PC-9 (cell line): ENCODE measurements at regions not wholly inside any gene's neighbourhood (a gene's known extent, or its start where the extent isn't known, plus 50 kb on each side); places are given as distances from the start of the nearest gene placed in this dataset.

ENCODE experiments used
- BruUV-seq: library from RNA; stranded (reverse); fragments of 400-500 nt; replicated peaks from 2 replicates; lab custom pipeline; 2021; lab: Mats Ljungman, UMichigan
- CTCF ChIA-PET: fragments of 300-600 bp; sonication (Branson Sonifier 250); formaldehyde crosslinking; loops from one replicate; lab custom pipeline; 2022; ENCODE audit warnings: antibody characterized with exemption; lab: Charles Lee
- POLR2A ChIA-PET: fragments of 300-600 bp; sonication (Branson Sonifier 250); formaldehyde crosslinking; loops from one replicate; lab custom pipeline; 2022; ENCODE audit warnings: antibody characterized with exemption; ENCODE audit not compliant: unreplicated experiment; lab: Charles Lee
- DNase-seq, 2 experiments: peaks; one replicate each; pipeline versions ENCODE4 v3.0.0 to v3.0.0-alpha.2; 2015 to 2022; ENCODE audit warnings: mixed read lengths in 1 of 2
- H2AFZ ChIP-seq: fragments of 200-600 bp; sonication (generic); 2 replicates; pipeline ENCODE4 v1.8.1; 2017; ENCODE audit warnings: antibody characterized with exemption
- H3F3A ChIP-seq: fragments of 200-600 bp; sonication (generic); 2 replicates; pipeline ENCODE4 v1.8.1; 2017; ENCODE audit warnings: antibody characterized with exemption, mild to moderate bottlenecking, low read depth; ENCODE audit not compliant: insufficient read depth
- H3K27ac ChIP-seq: fragments of 200-600 bp; sonication (generic); 2 replicates; pipeline ENCODE4 v1.6.1; 2016; ENCODE audit warnings: mixed run types
- H3K27me3 ChIP-seq: fragments of 200-600 bp; sonication (generic); 2 replicates; pipeline ENCODE4 v1.6.1; 2016; ENCODE audit warnings: low read depth, mixed run types; ENCODE audit not compliant: insufficient read depth
- H3K36me3 ChIP-seq: fragments of 200-600 bp; sonication (generic); 2 replicates; pipeline ENCODE4 v1.6.1; 2016; ENCODE audit warnings: low read depth, mixed run types
- H3K4me1 ChIP-seq: fragments of 200-600 bp; sonication (generic); replicated peaks from 2 replicates; pipeline ENCODE4 v1.6.1; 2016; ENCODE audit warnings: mixed run types; ENCODE audit not compliant: insufficient read depth
- H3K4me2 ChIP-seq: fragments of 200-600 bp; sonication (generic); 2 replicates; pipeline ENCODE4 v1.6.1; 2017; ENCODE audit warnings: mixed run types
- H3K4me3 ChIP-seq: fragments of 200-600 bp; sonication (generic); 2 replicates; pipeline ENCODE4 v1.6.1; 2016; ENCODE audit warnings: mixed run types
- H3K79me2 ChIP-seq: fragments of 200-600 bp; sonication (generic); 2 replicates; pipeline ENCODE4 v1.6.1; 2017; ENCODE audit warnings: low read depth, mixed run types
- H3K9me2 ChIP-seq: fragments of 200-600 bp; sonication (generic); 2 replicates; pipeline ENCODE4 v1.8.1; 2017; ENCODE audit warnings: mild to moderate bottlenecking; ENCODE audit not compliant: insufficient read depth
- H3K9me3 ChIP-seq: fragments of 200-600 bp; sonication (generic); 2 replicates; pipeline ENCODE4 v1.8.1; 2016; ENCODE audit warnings: low read depth; ENCODE audit not compliant: insufficient read depth
- H4K20me1 ChIP-seq: fragments of 200-600 bp; sonication (generic); 2 replicates; pipeline ENCODE4 v1.8.1; 2017; ENCODE audit not compliant: insufficient read depth
- EZH2 ChIP-seq: fragments of 200-600 bp; sonication (generic); IDR thresholded peaks from 2 replicates; pipeline ENCODE4 v1.8.0; 2017; ENCODE audit warnings: antibody characterized with exemption, low read depth
- intact Hi-C: fragments of 100-400 bp; cut with micrococcal nuclease; formaldehyde crosslinking; loops from one replicate; pipeline ENCODE4 v1.10.0; 2022; ENCODE audit not compliant: unreplicated experiment
- TF ChIP-seq, protein P1 (sequence below): fragments of 200-600 bp; sonication (generic); conservative IDR thresholded peaks from 2 replicates; pipeline ENCODE4 v1.6.1; 2017; ENCODE audit warnings: mixed run types, antibody characterized with exemption, mild to moderate bottlenecking, moderate library complexity

GRCh38 chr12:130076126-130076525 is 86.1 kb upstream of the FZD10 start:
- DNase-seq = no peak
- ChIA-PET POLR2A (no interaction called here), CTCF (no interaction called here)
- H4K20me1 ChIP-seq = no peaks in the 10 kb centered on the region
- H3K36me3 ChIP-seq = no peaks in the 10 kb centered on the region
- H3K9me3 ChIP-seq = no peaks in the 10 kb centered on the region
- no peaks in the 10 kb centered on the region for H3F3A ChIP-seq
- H3K27ac ChIP-seq = no peak overlapping the region
- TF ChIP-seq, protein P1, sequence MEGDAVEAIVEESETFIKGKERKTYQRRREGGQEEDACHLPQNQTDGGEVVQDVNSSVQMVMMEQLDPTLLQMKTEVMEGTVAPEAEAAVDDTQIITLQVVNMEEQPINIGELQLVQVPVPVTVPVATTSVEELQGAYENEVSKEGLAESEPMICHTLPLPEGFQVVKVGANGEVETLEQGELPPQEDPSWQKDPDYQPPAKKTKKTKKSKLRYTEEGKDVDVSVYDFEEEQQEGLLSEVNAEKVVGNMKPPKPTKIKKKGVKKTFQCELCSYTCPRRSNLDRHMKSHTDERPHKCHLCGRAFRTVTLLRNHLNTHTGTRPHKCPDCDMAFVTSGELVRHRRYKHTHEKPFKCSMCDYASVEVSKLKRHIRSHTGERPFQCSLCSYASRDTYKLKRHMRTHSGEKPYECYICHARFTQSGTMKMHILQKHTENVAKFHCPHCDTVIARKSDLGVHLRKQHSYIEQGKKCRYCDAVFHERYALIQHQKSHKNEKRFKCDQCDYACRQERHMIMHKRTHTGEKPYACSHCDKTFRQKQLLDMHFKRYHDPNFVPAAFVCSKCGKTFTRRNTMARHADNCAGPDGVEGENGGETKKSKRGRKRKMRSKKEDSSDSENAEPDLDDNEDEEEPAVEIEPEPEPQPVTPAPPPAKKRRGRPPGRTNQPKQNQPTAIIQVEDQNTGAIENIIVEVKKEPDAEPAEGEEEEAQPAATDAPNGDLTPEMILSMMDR = no peak
- TF ChIP-seq EZH2 = no peak
- H3K4me1 ChIP-seq = no peaks in the 10 kb centered on the region
- H3K4me3 ChIP-seq = no peak overlapping the region
- no TSS peak for BruUV-seq
- no peak overlapping the region for H3K4me2 ChIP-seq
- peaks cover 22% of the 10 kb centered on the region for H3K27me3 ChIP-seq
- no peaks in the 10 kb centered on the region for H3K79me2 ChIP-seq
- no peak overlapping the region for H2AFZ ChIP-seq
- no peaks in the 10 kb centered on the region; the same call in 1 of the 2 replicates for H3K9me2 ChIP-seq
- intact Hi-C loops = no loop called here

GRCh38 chr12:130076752-130077151 is 85.5 kb upstream of the FZD10 start:
- no peak overlapping the region for H3K4me2 ChIP-seq
- ChIA-PET POLR2A (no interaction called here), CTCF (no interaction called here)
- H3K36me3 ChIP-seq = no peaks in the 10 kb centered on the region
- no peak overlapping the region for H3K4me3 ChIP-seq
- no peaks in the 10 kb centered on the region for H3F3A ChIP-seq
- no peak for TF ChIP-seq EZH2
- TF ChIP-seq, protein P1 = no peak
- H3K79me2 ChIP-seq = no peaks in the 10 kb centered on the region
- H3K27me3 ChIP-seq = peaks cover 27% of the 10 kb centered on the region
- intact Hi-C loops = no loop called here
- no peak overlapping the region for H2AFZ ChIP-seq
- H3K9me2 ChIP-seq = no peaks in the 10 kb centered on the region; the same call in 1 of the 2 replicates
- no peaks in the 10 kb centered on the region for H4K20me1 ChIP-seq
- BruUV-seq = no TSS peak
- H3K27ac ChIP-seq = no peak overlapping the region
- no peaks in the 10 kb centered on the region for H3K9me3 ChIP-seq
- DNase-seq = no peak
- no peaks in the 10 kb centered on the region for H3K4me1 ChIP-seq

DNA sequence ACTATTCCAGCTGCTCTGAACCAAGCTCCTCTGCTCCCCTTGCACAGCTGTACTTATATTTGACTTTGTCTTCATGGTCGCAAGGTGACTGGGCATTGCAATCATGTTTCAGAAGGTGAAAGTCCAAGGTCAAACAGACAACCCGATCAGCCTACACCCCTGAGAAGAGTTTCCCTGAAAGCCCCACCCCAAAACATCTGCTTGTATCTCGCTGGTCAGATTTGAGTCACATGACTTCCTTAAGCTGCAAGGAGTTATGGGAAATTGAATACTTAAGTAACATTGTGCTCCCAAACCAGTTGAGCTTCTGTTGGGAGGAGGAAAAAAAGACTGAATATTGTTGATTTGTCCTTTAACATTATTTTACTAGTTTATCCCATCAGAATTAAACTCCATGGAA is 83.4 kb upstream of the FZD10 start:
- TF ChIP-seq, protein P1 = no peak
- TF ChIP-seq EZH2 = no peak
- Histone ChIP-seq H3K79me2 (no peaks in the 10 kb centered on the region), H3K27ac (no peak overlapping the region), H3K4me1 (no peaks in the 10 kb centered on the region), H3K9me3 (no peaks in the 10 kb centered on the region), H3K9me2 (no peaks in the 10 kb centered on the region; the same call in 1 of the 2 replicates), H4K20me1 (no peaks in the 10 kb centered on the region), H3K4me2 (no peak overlapping the region), H2AFZ (no peak overlapping the region), H3K4me3 (no peak overlapping the region), H3K27me3 (peaks cover 37% of the 10 kb centered on the region), H3F3A (no peaks in the 10 kb centered on the region), H3K36me3 (no peaks in the 10 kb centered on the region)
- intact Hi-C loops = no loop called here
- POLR2A ChIA-PET = no interaction called here
- DNase-seq = no peak
- BruUV-seq = no TSS peak
- CTCF ChIA-PET = interaction anchor here (0.5 kb wide), 1 partner anchor 10 kb away, joined by 7 read pairs; no protein-coding TSS in a partner anchor
